H1 (cell line): ENCODE measurements at regions not wholly inside any gene's neighbourhood (a gene's known extent, or its start where the extent isn't known, plus 50 kb on each side); places are given as distances from the start of the nearest gene placed in this dataset.

Source experiments
- CTCF ChIA-PET: fragments of 300-600 bp; sonication (Branson Sonifier 250); formaldehyde crosslinking; loops from one replicate; lab custom pipeline; 2021; ENCODE audit not compliant: partially characterized antibody; lab: Charles Lee
- POLR2A ChIA-PET: fragments of 300-600 bp; sonication (Branson Sonifier 250); formaldehyde crosslinking; loops from one replicate; lab custom pipeline; 2021; ENCODE audit warnings: inconsistent platforms; ENCODE audit not compliant: partially characterized antibody; lab: Charles Lee
- DNase-seq, 2 experiments: peaks; one replicate each; pipeline versions ENCODE4 v3.0.0 to v3.0.0-alpha.2; 2010 to 2022; ENCODE audit warnings: low spot score in 2 of 2, low read depth in 1 of 2, mixed read lengths in 1 of 2
- FAIRE-seq: peaks from 2 replicates; lab custom pipeline; 2011; peaks lifted over from hg19 to GRCh38; lab: Jason Lieb, UNC
- H2AFZ ChIP-seq: 2 replicates; pipeline ENCODE4 v1.8.1; 2012; ENCODE audit warnings: low read length, inconsistent platforms
- H2AK5ac ChIP-seq: 2 replicates; pipeline ENCODE4 v1.6.1; 2013; ENCODE audit warnings: low read depth, low read length
- H2BK120ac ChIP-seq: replicated peaks from 2 replicates; pipeline ENCODE3; 2013; ENCODE audit warnings: low read depth, low read length, inconsistent platforms
- H2BK12ac ChIP-seq: 2 replicates; pipeline ENCODE4 v1.6.1; 2013; ENCODE audit warnings: low read depth, low read length
- H2BK15ac ChIP-seq: 2 replicates; pipeline ENCODE4 v1.6.1; 2013; ENCODE audit warnings: low read length
- H2BK20ac ChIP-seq: 2 replicates; pipeline ENCODE4 v1.6.1; 2013; ENCODE audit warnings: low read length
- H2BK5ac ChIP-seq: 2 replicates; pipeline ENCODE4 v1.6.1; 2013; ENCODE audit warnings: low read depth, low read length
- H3K14ac ChIP-seq: 2 replicates; pipeline ENCODE4 v1.6.1; 2013; ENCODE audit warnings: inconsistent platforms; ENCODE audit not compliant: insufficient read length
- H3K18ac ChIP-seq: 2 replicates; pipeline ENCODE4 v1.6.1; 2013; ENCODE audit warnings: low read length; ENCODE audit errors: extremely low read depth
- H3K23ac ChIP-seq: 2 replicates; pipeline ENCODE4 v1.6.1; 2013; ENCODE audit warnings: inconsistent platforms; ENCODE audit not compliant: insufficient read length
- H3K23me2 ChIP-seq: 2 replicates; pipeline ENCODE4 v1.6.1; 2013; ENCODE audit warnings: low read depth, low read length
- H3K27ac ChIP-seq: 2 replicates; pipeline ENCODE4 v1.6.1; 2011; ENCODE audit warnings: low read depth, low read length, inconsistent platforms
- H3K27me3 ChIP-seq, 4 experiments: replicated peaks in 1 of 4; 1 replicate in 1 of 4; 2 replicates in 3 of 4; pipeline versions ENCODE4 v1.6.1 to v1.8.1; 2011 to 2013; ENCODE audit warnings: low read length in 3 of 4, mild to moderate bottlenecking in 3 of 4, inconsistent platforms in 2 of 4, mixed read lengths in 2 of 4, moderate library complexity in 1 of 4; ENCODE audit not compliant: control insufficient read depth in 3 of 4, insufficient read depth in 3 of 4; ENCODE audit errors: extremely low read depth in 1 of 4
- H3K36me3 ChIP-seq, 4 experiments: 2 replicates each; pipeline versions ENCODE4 v1.6.1 to v1.8.1; 2011 to 2013; ENCODE audit warnings: mild to moderate bottlenecking in 4 of 4, low read length in 3 of 4, moderate library complexity in 2 of 4, control low read depth in 1 of 4, inconsistent platforms in 1 of 4; ENCODE audit not compliant: insufficient read depth in 4 of 4, control insufficient read depth in 2 of 4
- H3K4ac ChIP-seq: replicated peaks from 2 replicates; pipeline ENCODE3; 2013; ENCODE audit warnings: low read length, low read depth, mixed read lengths, inconsistent platforms; ENCODE audit not compliant: insufficient read length
- H3K4me1 ChIP-seq, 4 experiments: replicated peaks in 1 of 4; 1 replicate in 1 of 4; 2 replicates in 3 of 4; pipeline versions ENCODE4 v1.6.1 to v1.8.1; 2011 to 2013; ENCODE audit warnings: low read length in 3 of 4, inconsistent platforms in 2 of 4, mixed read lengths in 1 of 4; ENCODE audit not compliant: insufficient read depth in 4 of 4, control insufficient read depth in 3 of 4
- H3K4me2 ChIP-seq, 2 experiments: 2 replicates each; pipeline versions ENCODE4 v1.6.1 to v1.8.1; 2011 to 2013; ENCODE audit warnings: low read depth in 2 of 2, low read length in 2 of 2, control low read depth in 1 of 2, inconsistent platforms in 1 of 2, mild to moderate bottlenecking in 1 of 2; ENCODE audit not compliant: insufficient read depth in 1 of 2
- H3K4me3 ChIP-seq, 4 experiments: fragments of 200-600, 300-600 bp in 1 of 4; sonication (generic), shearing (Covaris generic), sonication (Bioruptor Twin) in 1 of 4; 2 replicates each; pipeline versions ENCODE4 v1.5.1 to v1.8.1; 2011 to 2016; ENCODE audit warnings: low read length in 4 of 4, low read depth in 3 of 4, control low read depth in 2 of 4, inconsistent platforms in 2 of 4, mild to moderate bottlenecking in 2 of 4, mixed read lengths in 1 of 4, moderate library complexity in 1 of 4; ENCODE audit not compliant: insufficient read depth in 2 of 4; ENCODE audit errors: extremely low read depth in 1 of 4
- H3K56ac ChIP-seq: replicated peaks from 2 replicates; pipeline ENCODE3; 2013; ENCODE audit warnings: low read depth, mild to moderate bottlenecking, mixed read lengths, low read length, inconsistent platforms; ENCODE audit not compliant: insufficient read length
- H3K79me1 ChIP-seq: 2 replicates; pipeline ENCODE4 v1.6.1; 2013; ENCODE audit warnings: low read depth, low read length, control low read depth
- H3K79me2 ChIP-seq, 2 experiments: 2 replicates each; pipeline versions ENCODE4 v1.6.1 to v1.8.1; 2012 to 2013; ENCODE audit warnings: low read length in 2 of 2, mild to moderate bottlenecking in 2 of 2, inconsistent platforms in 1 of 2; ENCODE audit not compliant: insufficient read depth in 2 of 2, control insufficient read depth in 1 of 2
- H3K9ac ChIP-seq, 4 experiments: replicated peaks in 1 of 4; 1 replicate in 1 of 4; 2 replicates in 3 of 4; pipeline versions ENCODE4 v1.6.1 to v1.8.1; 2011 to 2013; ENCODE audit warnings: low read depth in 3 of 4, low read length in 3 of 4, control low read depth in 2 of 4, mild to moderate bottlenecking in 2 of 4, moderate library complexity in 2 of 4, inconsistent platforms in 1 of 4; ENCODE audit errors: extremely low read depth in 1 of 4
- H3K9me3 ChIP-seq, 2 experiments: 2 replicates each; pipeline versions ENCODE4 v1.6.1 to v1.8.1; 2012 to 2013; ENCODE audit warnings: mild to moderate bottlenecking in 2 of 2, moderate library complexity in 2 of 2, control low read depth in 1 of 2, inconsistent platforms in 1 of 2, low read depth in 1 of 2, low read length in 1 of 2, mixed read lengths in 1 of 2; ENCODE audit not compliant: insufficient read depth in 2 of 2
- H4K20me1 ChIP-seq, 2 experiments: replicated peaks in 1 of 2; 2 replicates each; pipeline versions ENCODE3 to v1.8.1; 2011 to 2013; ENCODE audit warnings: inconsistent platforms in 2 of 2, low read length in 2 of 2, mild to moderate bottlenecking in 1 of 2; ENCODE audit not compliant: insufficient read depth in 2 of 2, control insufficient read depth in 1 of 2
- H4K5ac ChIP-seq: 2 replicates; pipeline ENCODE4 v1.6.1; 2013; ENCODE audit warnings: low read length, low read depth, mixed read lengths, inconsistent platforms; ENCODE audit not compliant: insufficient read length
- H4K8ac ChIP-seq: 2 replicates; pipeline ENCODE4 v1.8.0; 2013; ENCODE audit warnings: mild to moderate bottlenecking, moderate library complexity, low read length, inconsistent platforms; ENCODE audit not compliant: insufficient read depth; ENCODE audit errors: extremely low read depth
- H4K91ac ChIP-seq: replicated peaks from 2 replicates; pipeline ENCODE3; 2013; ENCODE audit warnings: low read length, mixed read lengths, inconsistent platforms; ENCODE audit not compliant: insufficient read length
- BACH1 ChIP-seq: IDR thresholded peaks from 2 replicates; pipeline ENCODE4 v1.6.1; 2012; ENCODE audit warnings: low read length, improper control_type of control experiment
- EGR1 ChIP-seq: IDR thresholded peaks from 2 replicates; pipeline ENCODE4 v1.6.1; 2011; ENCODE audit warnings: low read depth, low read length, borderline replicate concordance
- POU5F1 ChIP-seq: IDR thresholded peaks from 2 replicates; pipeline ENCODE4 v1.6.1; 2011; ENCODE audit warnings: low read depth, mild to moderate bottlenecking, low read length, moderate library complexity
- WGBS, 2 experiments: shearing (Covaris generic) in 1 of 2; methylation state at CpG; one replicate each; pipeline versions ENCODE4 v1.1.6 to v1.1.7; 2013 to 2015; ENCODE audit warnings: low lambda C conversion rate in 2 of 2, mixed read lengths in 2 of 2, inconsistent platforms in 1 of 2, low coverage in 1 of 2, missing lambda C conversion rate in 1 of 2; ENCODE audit not compliant: insufficient replicate concordance in 2 of 2, insufficient coverage in 1 of 2, insufficient read length in 1 of 2; ENCODE audit errors: extremely low coverage in 1 of 2, missing lambda C conversion rate in 1 of 2; 5-methylcytosine and 5-hydroxymethylcytosine counted together

DNA sequence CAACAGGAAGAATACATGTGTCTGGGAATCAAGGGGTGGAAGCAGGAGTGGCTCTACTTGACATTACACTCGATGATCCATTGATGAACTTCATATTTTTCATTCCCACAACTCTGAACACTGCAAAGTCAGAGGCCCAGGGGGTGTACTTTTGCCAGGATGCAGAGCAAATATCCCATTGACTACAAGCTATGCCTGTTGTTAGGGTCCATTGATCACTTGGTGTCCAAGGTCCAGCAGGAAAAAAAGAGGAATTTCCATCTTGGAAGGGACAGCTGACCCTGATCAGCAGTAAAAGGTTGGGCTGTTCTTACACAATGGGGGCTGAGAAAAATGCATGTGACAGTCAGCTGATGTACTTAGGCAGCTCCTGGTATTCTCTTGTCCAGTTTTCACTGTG, 118.5 kb upstream of the MAP1B start:
- no peak for DNase-seq
- H3K14ac ChIP-seq = no peak overlapping the region
- no peak overlapping the region for H3K27ac ChIP-seq
- CTCF ChIA-PET = interaction anchor here (0.8 to 1.2 kb wide), 4 partner anchors 10 to 51 kb away, joined by 3 read pairs; no protein-coding TSS in a partner anchor
- no peak overlapping the region for H3K18ac ChIP-seq
- H3K4me3 ChIP-seq = no peak overlapping the region
- H4K20me1 ChIP-seq = no peaks in the 10 kb centered on the region
- H2BK15ac ChIP-seq = no peak overlapping the region
- no peaks in the 10 kb centered on the region for H3K79me2 ChIP-seq
- H2BK5ac ChIP-seq = no peak overlapping the region
- TF ChIP-seq EGR1 (no peak), BACH1 (no peak), POU5F1 (no peak)
- TF ChIP-seq, all 59 proteins: peak for 0
- Histone ChIP-seq H3K4ac (no peak overlapping the region), H3K9ac (no peak overlapping the region), H3K79me1 (no peaks in the 10 kb centered on the region), H3K36me3 (no peaks in the 10 kb centered on the region), H3K4me2 (no peak overlapping the region), H4K5ac (no peak overlapping the region), H3K23ac (no peak overlapping the region), H2BK12ac (no peak overlapping the region), H3K4me1 (no peaks in the 10 kb centered on the region), H3K27me3 (no peaks in the 10 kb centered on the region), H3K9me3 (no peaks in the 10 kb centered on the region), H2AK5ac (no peak overlapping the region), H3K56ac (no peak overlapping the region), H4K8ac (no peak overlapping the region), H2BK20ac (no peak overlapping the region), H3K23me2 (no peaks in the 10 kb centered on the region), H4K91ac (no peak overlapping the region), H2BK120ac (no peak overlapping the region), H2AFZ (no peak overlapping the region)
- POLR2A ChIA-PET = no interaction called here
- WGBS, 2 experiments = 92% methylated on average over 1 of the region's 1 CpG; no CpG with 5 or more reads in 1 of the 2 experiments
- FAIRE-seq = no peak
